ENCODE measurements at regions not wholly inside any gene's neighbourhood (a gene's known extent, or its start where the extent isn't known, plus 50 kb on each side); places are given as distances from the start of the nearest gene placed in this dataset.
"Not testable (repeated sequence)": the region's sequence is repeated elsewhere in the genome, so short reads cannot be mapped to it uniquely, and the experiment has no call there.

GRCh38 chr10:108956149-108956548 is 967.2 kb downstream of the XPNPEP1 start (continued):
- TF ChIP-seq ZNF462 (CRISPR knock-in tag; IDR thresholded peaks at IDR 0.05) (no peak), EZH2phosphoT487 (IDR thresholded peaks at IDR 0.05; ENCODE audit: unreplicated experiment) (no peak), REST (IDR thresholded peaks at IDR 0.05; ENCODE audit: unreplicated experiment) (no peak), ZNF114 (CRISPR knock-in tag; IDR thresholded peaks at IDR 0.05) (no peak), POLR2AphosphoS5 (IDR thresholded peaks at IDR 0.05; ENCODE audit: low read depth) (no peak), STAT1 (IDR thresholded peaks at IDR 0.05; ENCODE audit: unreplicated experiment) (no peak), EZH2 (IDR thresholded peaks at IDR 0.05; ENCODE audit: low read depth, unreplicated experiment) (no peak), CTCF (conservative IDR thresholded peaks at IDR 0.05; ENCODE audit: low read depth in 2 of 2) (no peak)

GRCh38 chr10:108920029-108920428 is 1003.3 kb downstream of the XPNPEP1 start:
- H3K27me3 Mint-ChIP-seq (ENCODE audit: insufficient read depth, low read depth, poor library complexity); H3K4me1 Mint-ChIP-seq; H3K4me3 ChIP-seq; H3K4me1 ChIP-seq (ENCODE audit: insufficient read depth); H3K27me3 ChIP-seq (ENCODE audit: insufficient read depth); ATAC-seq; H3K27ac ChIP-seq (ENCODE audit: low read depth); H3K36me3 ChIP-seq (ENCODE audit: insufficient read depth); H3F3A ChIP-seq (replicated peaks; ENCODE audit: low read depth); H3K4me2 ChIP-seq; H3K4me3 Mint-ChIP-seq; H3K27ac Mint-ChIP-seq; H2AFZ ChIP-seq; H3K9me2 ChIP-seq (ENCODE audit: insufficient read depth); H4K20me1 ChIP-seq (replicated peaks; ENCODE audit: insufficient read depth); H3K36me3 Mint-ChIP-seq (ENCODE audit: low read depth); H3K79me2 ChIP-seq (replicated peaks; ENCODE audit: insufficient read depth); DNase-seq (ENCODE audit: low spot score): not testable (repeated sequence)
- H3K9me3 Mint-ChIP-seq = peaks cover 12% of the 10 kb centered on the region; the same call in 2 of the 3 replicates

Data from GM23338 (cell line).